GM23338 (cell line): ENCODE measurements at regions not wholly inside any gene's neighbourhood (a gene's known extent, or its start where the extent isn't known, plus 50 kb on each side); places are given as distances from the start of the nearest gene placed in this dataset.

ENCODE experiments used
- ATAC-seq: fragments of 200-7000 bp; cut with Tn5 transposase; 3 replicates; pipeline ENCODE4 v1.9.1; 2020
- DNase-seq: peaks from one replicate; pipeline ENCODE4 v3.0.0-alpha.2; 2015; ENCODE audit warnings: low spot score
- H2AFZ ChIP-seq: fragments of 200-600 bp; sonication (generic); 2 replicates; pipeline ENCODE4 v1.8.0; 2016; ENCODE audit warnings: antibody characterized with exemption, mild to moderate bottlenecking, moderate library complexity
- H3F3A ChIP-seq: fragments of 200-600 bp; sonication (generic); replicated peaks from 2 replicates; pipeline ENCODE4 v1.8.0; 2017; ENCODE audit warnings: antibody characterized with exemption, mixed run types, low read depth
- H3K27ac ChIP-seq: fragments of 200-600 bp; sonication (generic); 2 replicates; pipeline ENCODE4 v1.6.1; 2016; ENCODE audit warnings: low read depth
- H3K27me3 ChIP-seq: fragments of 200-600 bp; sonication (generic); 2 replicates; pipeline ENCODE4 v1.8.0; 2016; ENCODE audit warnings: mild to moderate bottlenecking, mixed run types, moderate library complexity; ENCODE audit not compliant: insufficient read depth
- H3K36me3 ChIP-seq: fragments of 200-600 bp; sonication (generic); 2 replicates; pipeline ENCODE4 v1.8.0; 2016; ENCODE audit warnings: mild to moderate bottlenecking; ENCODE audit not compliant: insufficient read depth
- H3K4me1 ChIP-seq: fragments of 200-600 bp; sonication (generic); 2 replicates; pipeline ENCODE4 v1.8.0; 2016; ENCODE audit warnings: mild to moderate bottlenecking, moderate library complexity; ENCODE audit not compliant: insufficient read depth
- H3K4me2 ChIP-seq: fragments of 200-600 bp; sonication (generic); 2 replicates; pipeline ENCODE4 v1.7.1; 2017; ENCODE audit warnings: mixed run types
- H3K4me3 ChIP-seq: fragments of 200-600 bp; sonication (generic); 2 replicates; pipeline ENCODE4 v1.6.1; 2016; ENCODE audit warnings: mixed run types
- H3K79me2 ChIP-seq: fragments of 200-600 bp; sonication (generic); replicated peaks from 2 replicates; pipeline ENCODE4 v1.8.0; 2017; ENCODE audit warnings: mild to moderate bottlenecking; ENCODE audit not compliant: insufficient read depth
- H3K9me2 ChIP-seq: fragments of 200-600 bp; sonication (generic); 2 replicates; pipeline ENCODE4 v1.8.0; 2017; ENCODE audit not compliant: insufficient read depth
- H4K20me1 ChIP-seq: fragments of 200-600 bp; sonication (generic); replicated peaks from 2 replicates; pipeline ENCODE4 v1.8.0; 2017; ENCODE audit warnings: mild to moderate bottlenecking; ENCODE audit not compliant: insufficient read depth
- H3K27ac Mint-ChIP-seq: 2 replicates; pipeline ENCODE4 v1.8.0; 2020; ENCODE audit warnings: inconsistent platforms, mild to moderate bottlenecking, moderate library complexity, mixed read lengths
- H3K27me3 Mint-ChIP-seq: 3 replicates; pipeline ENCODE4 v1.8.0; 2022; ENCODE audit warnings: low read depth, mild to moderate bottlenecking, moderate library complexity, mixed read lengths, inconsistent platforms; ENCODE audit not compliant: insufficient read depth, poor library complexity
- H3K36me3 Mint-ChIP-seq: 3 replicates; pipeline ENCODE4 v1.8.0; 2021; ENCODE audit warnings: low read depth, mild to moderate bottlenecking, inconsistent platforms, moderate library complexity, mixed read lengths
- H3K4me1 Mint-ChIP-seq: 3 replicates; pipeline ENCODE4 v1.8.0; 2020; ENCODE audit warnings: mild to moderate bottlenecking, inconsistent platforms, mixed read lengths
- H3K4me3 Mint-ChIP-seq: 3 replicates; pipeline ENCODE4 v1.8.0; 2021; ENCODE audit warnings: moderate library complexity, mild to moderate bottlenecking, inconsistent platforms, mixed read lengths
- H3K9me3 Mint-ChIP-seq: 3 replicates; pipeline ENCODE4 v1.8.0; 2020; ENCODE audit warnings: moderate library complexity, mild to moderate bottlenecking, inconsistent platforms, mixed read lengths
- CREB1 ChIP-seq: fragments of 250-450 bp; sonication (Bioruptor Pico); IDR thresholded peaks from 2 replicates; pipeline ENCODE4 v1.5.0; 2020; ENCODE audit warnings: low read depth, mild to moderate bottlenecking, moderate library complexity
- CTCF ChIP-seq, 2 experiments: fragments of 200-600 bp in 1 of 2; sonication (generic) in 1 of 2; conservative IDR thresholded peaks; 2 replicates each; pipeline versions ENCODE4 v1.5.1 to v1.6.1; 2016 to 2017; ENCODE audit warnings: antibody characterized with exemption in 2 of 2, low read depth in 2 of 2, mild to moderate bottlenecking in 2 of 2, moderate library complexity in 1 of 2
- ETS1 ChIP-seq: IDR thresholded peaks from 2 replicates; pipeline ENCODE4 v1.6.1; 2016; ENCODE audit warnings: antibody characterized with exemption
- EZH2 ChIP-seq: fragments of 200-600 bp; sonication (generic); IDR thresholded peaks from one replicate; pipeline ENCODE4 v1.8.0; 2017; ENCODE audit warnings: antibody characterized with exemption, mild to moderate bottlenecking, low read depth; ENCODE audit not compliant: unreplicated experiment
- EZH2phosphoT487 ChIP-seq: fragments of 200-600 bp; sonication (generic); IDR thresholded peaks from one replicate; pipeline ENCODE4 v1.8.1; 2018; ENCODE audit warnings: antibody characterized with exemption; ENCODE audit not compliant: unreplicated experiment
- JUNB ChIP-seq: IDR thresholded peaks from one replicate; pipeline ENCODE4 v1.6.1; 2016; ENCODE audit warnings: antibody characterized with exemption; ENCODE audit not compliant: unreplicated experiment
- NANOG ChIP-seq: IDR thresholded peaks from 2 replicates; pipeline ENCODE4 v1.6.1; 2016; ENCODE audit warnings: antibody characterized with exemption, borderline replicate concordance
- POLR2AphosphoS5 ChIP-seq: IDR thresholded peaks from 2 replicates; pipeline ENCODE4 v1.6.1; 2016; ENCODE audit warnings: antibody characterized with exemption, low read depth
- STAT1 ChIP-seq: IDR thresholded peaks from one replicate; pipeline ENCODE4 v1.6.1; 2016; ENCODE audit warnings: antibody characterized with exemption; ENCODE audit not compliant: unreplicated experiment
- ZNF114 ChIP-seq: fragments of 250-450 bp; sonication (Bioruptor Pico); IDR thresholded peaks from 2 replicates; pipeline ENCODE4 v1.5.0; 2020; ENCODE audit warnings: mild to moderate bottlenecking, moderate library complexity
- ZNF331 ChIP-seq: fragments of 250-450 bp; sonication (Bioruptor Pico); IDR thresholded peaks from 2 replicates; pipeline ENCODE4 v1.5.0; 2020; ENCODE audit warnings: low read depth, mild to moderate bottlenecking, moderate library complexity
- TF ChIP-seq, protein P1 (sequence below): IDR thresholded peaks from one replicate; pipeline ENCODE4 v1.6.1; 2018; ENCODE audit warnings: antibody characterized with exemption; ENCODE audit not compliant: unreplicated experiment
- TF ChIP-seq, protein P2 (sequence below): fragments of 250-450 bp; sonication (Bioruptor Pico); IDR thresholded peaks from 2 replicates; pipeline ENCODE4 v1.5.0; 2020; ENCODE audit warnings: mild to moderate bottlenecking, moderate library complexity

DNA sequence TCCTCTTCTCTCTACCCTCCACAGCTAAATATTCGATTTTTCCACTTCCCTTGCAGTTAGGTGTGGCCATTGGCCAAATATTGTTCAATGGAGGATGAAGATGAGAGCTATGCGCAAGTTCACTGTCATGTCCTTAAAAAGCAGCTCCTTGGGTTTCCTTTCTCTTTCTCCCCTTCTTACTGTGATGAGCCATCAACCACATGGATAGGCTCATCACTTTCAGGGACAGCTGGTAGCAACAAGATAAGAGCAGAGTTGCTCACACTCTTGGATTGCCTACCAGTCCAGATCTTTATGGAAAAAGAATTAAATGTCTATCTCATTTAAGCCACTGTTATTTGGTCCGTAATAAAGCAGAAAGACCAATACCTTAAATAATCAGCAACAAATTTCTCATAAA lies 377.0 kb downstream of the DDX10 start:
- H3K9me3 Mint-ChIP-seq = no peaks in the 10 kb centered on the region; the same call in 2 of the 3 replicates
- no peak for TF ChIP-seq EZH2
- no peak for TF ChIP-seq ZNF331
- no peak for TF ChIP-seq NANOG
- TF ChIP-seq EZH2phosphoT487 = no peak
- no peak for TF ChIP-seq JUNB
- no peak for TF ChIP-seq POLR2AphosphoS5
- TF ChIP-seq, protein P1, sequence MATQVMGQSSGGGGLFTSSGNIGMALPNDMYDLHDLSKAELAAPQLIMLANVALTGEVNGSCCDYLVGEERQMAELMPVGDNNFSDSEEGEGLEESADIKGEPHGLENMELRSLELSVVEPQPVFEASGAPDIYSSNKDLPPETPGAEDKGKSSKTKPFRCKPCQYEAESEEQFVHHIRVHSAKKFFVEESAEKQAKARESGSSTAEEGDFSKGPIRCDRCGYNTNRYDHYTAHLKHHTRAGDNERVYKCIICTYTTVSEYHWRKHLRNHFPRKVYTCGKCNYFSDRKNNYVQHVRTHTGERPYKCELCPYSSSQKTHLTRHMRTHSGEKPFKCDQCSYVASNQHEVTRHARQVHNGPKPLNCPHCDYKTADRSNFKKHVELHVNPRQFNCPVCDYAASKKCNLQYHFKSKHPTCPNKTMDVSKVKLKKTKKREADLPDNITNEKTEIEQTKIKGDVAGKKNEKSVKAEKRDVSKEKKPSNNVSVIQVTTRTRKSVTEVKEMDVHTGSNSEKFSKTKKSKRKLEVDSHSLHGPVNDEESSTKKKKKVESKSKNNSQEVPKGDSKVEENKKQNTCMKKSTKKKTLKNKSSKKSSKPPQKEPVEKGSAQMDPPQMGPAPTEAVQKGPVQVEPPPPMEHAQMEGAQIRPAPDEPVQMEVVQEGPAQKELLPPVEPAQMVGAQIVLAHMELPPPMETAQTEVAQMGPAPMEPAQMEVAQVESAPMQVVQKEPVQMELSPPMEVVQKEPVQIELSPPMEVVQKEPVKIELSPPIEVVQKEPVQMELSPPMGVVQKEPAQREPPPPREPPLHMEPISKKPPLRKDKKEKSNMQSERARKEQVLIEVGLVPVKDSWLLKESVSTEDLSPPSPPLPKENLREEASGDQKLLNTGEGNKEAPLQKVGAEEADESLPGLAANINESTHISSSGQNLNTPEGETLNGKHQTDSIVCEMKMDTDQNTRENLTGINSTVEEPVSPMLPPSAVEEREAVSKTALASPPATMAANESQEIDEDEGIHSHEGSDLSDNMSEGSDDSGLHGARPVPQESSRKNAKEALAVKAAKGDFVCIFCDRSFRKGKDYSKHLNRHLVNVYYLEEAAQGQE = no peak
- TF ChIP-seq ETS1 = no peak
- no peak for TF ChIP-seq ZNF114 (CRISPR knock-in tag)
- no peak for TF ChIP-seq STAT1
- TF ChIP-seq, protein P2, sequence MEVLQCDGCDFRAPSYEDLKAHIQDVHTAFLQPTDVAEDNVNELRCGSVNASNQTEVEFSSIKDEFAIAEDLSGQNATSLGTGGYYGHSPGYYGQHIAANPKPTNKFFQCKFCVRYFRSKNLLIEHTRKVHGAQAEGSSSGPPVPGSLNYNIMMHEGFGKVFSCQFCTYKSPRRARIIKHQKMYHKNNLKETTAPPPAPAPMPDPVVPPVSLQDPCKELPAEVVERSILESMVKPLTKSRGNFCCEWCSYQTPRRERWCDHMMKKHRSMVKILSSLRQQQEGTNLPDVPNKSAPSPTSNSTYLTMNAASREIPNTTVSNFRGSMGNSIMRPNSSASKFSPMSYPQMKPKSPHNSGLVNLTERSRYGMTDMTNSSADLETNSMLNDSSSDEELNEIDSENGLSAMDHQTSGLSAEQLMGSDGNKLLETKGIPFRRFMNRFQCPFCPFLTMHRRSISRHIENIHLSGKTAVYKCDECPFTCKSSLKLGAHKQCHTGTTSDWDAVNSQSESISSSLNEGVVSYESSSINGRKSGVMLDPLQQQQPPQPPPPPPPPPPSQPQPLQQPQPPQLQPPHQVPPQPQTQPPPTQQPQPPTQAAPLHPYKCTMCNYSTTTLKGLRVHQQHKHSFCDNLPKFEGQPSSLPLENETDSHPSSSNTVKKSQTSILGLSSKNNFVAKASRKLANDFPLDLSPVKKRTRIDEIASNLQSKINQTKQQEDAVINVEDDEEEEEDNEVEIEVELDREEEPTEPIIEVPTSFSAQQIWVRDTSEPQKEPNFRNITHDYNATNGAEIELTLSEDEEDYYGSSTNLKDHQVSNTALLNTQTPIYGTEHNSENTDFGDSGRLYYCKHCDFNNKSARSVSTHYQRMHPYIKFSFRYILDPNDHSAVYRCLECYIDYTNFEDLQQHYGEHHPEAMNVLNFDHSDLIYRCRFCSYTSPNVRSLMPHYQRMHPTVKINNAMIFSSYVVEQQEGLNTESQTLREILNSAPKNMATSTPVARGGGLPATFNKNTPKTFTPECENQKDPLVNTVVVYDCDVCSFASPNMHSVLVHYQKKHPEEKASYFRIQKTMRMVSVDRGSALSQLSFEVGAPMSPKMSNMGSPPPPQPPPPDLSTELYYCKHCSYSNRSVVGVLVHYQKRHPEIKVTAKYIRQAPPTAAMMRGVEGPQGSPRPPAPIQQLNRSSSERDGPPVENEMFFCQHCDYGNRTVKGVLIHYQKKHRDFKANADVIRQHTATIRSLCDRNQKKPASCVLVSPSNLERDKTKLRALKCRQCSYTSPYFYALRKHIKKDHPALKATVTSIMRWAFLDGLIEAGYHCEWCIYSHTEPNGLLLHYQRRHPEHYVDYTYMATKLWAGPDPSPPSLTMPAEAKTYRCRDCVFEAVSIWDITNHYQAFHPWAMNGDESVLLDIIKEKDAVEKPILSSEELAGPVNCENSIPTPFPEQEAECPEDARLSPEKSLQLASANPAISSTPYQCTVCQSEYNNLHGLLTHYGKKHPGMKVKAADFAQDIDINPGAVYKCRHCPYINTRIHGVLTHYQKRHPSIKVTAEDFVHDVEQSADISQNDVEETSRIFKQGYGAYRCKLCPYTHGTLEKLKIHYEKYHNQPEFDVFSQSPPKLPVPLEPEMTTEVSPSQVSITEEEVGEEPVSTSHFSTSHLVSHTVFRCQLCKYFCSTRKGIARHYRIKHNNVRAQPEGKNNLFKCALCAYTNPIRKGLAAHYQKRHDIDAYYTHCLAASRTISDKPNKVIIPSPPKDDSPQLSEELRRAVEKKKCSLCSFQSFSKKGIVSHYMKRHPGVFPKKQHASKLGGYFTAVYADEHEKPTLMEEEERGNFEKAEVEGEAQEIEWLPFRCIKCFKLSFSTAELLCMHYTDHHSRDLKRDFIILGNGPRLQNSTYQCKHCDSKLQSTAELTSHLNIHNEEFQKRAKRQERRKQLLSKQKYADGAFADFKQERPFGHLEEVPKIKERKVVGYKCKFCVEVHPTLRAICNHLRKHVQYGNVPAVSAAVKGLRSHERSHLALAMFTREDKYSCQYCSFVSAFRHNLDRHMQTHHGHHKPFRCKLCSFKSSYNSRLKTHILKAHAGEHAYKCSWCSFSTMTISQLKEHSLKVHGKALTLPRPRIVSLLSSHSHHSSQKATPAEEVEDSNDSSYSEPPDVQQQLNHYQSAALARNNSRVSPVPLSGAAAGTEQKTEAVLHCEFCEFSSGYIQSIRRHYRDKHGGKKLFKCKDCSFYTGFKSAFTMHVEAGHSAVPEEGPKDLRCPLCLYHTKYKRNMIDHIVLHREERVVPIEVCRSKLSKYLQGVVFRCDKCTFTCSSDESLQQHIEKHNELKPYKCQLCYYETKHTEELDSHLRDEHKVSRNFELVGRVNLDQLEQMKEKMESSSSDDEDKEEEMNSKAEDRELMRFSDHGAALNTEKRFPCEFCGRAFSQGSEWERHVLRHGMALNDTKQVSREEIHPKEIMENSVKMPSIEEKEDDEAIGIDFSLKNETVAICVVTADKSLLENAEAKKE (CRISPR knock-in tag) = no peak
- TF ChIP-seq CREB1 = no peak
- no peak for TF ChIP-seq CTCF (conservative IDR thresholded peaks at IDR 0.05; ENCODE audit: low read depth in 2 of 2)
- peaks cover 2% of the 10 kb centered on the region for H3K27me3 Mint-ChIP-seq
- Histone ChIP-seq H3K36me3 (no peaks in the 10 kb centered on the region), H3K4me3 (no peak overlapping the region), H2AFZ (no peak overlapping the region), H3K9me2 (no peaks in the 10 kb centered on the region), H4K20me1 (no peaks in the 10 kb centered on the region), H3K27me3 (no peaks in the 10 kb centered on the region), H3K27ac (no peak overlapping the region), H3K4me1 (peaks cover 8% of the 10 kb centered on the region), H3F3A (no peaks in the 10 kb centered on the region), H3K79me2 (no peaks in the 10 kb centered on the region), H3K4me2 (no peak overlapping the region)
- ATAC-seq (no peak), DNase-seq (no peak)
- H3K27ac Mint-ChIP-seq = no peak overlapping the region
- no peak overlapping the region for H3K4me3 Mint-ChIP-seq
- no peaks in the 10 kb centered on the region; the same call in 1 of the 3 replicates for H3K36me3 Mint-ChIP-seq
- H3K4me1 Mint-ChIP-seq = peaks cover 9% of the 10 kb centered on the region
